Small intestine (tissue), 7 donors: ENCODE measurements at regions not wholly inside any gene's neighbourhood (a gene's known extent, or its start where the extent isn't known, plus 50 kb on each side); places are given as distances from the start of the nearest gene placed in this dataset.

Experiments
- DNase-seq, 2 donors: peaks; one replicate each; pipeline versions ENCODE4 v3.0.0 to v3.0.0-alpha.2; 2013
- FAIRE-seq: peaks from 2 replicates; lab custom pipeline; 2012; peaks lifted over from hg19 to GRCh38; lab: Jason Lieb, UNC
- H3K27ac ChIP-seq, 3 donors: one replicate each; pipeline ENCODE4 v1.5.1; 2013; ENCODE audit warnings: low read length in 2 of 3, mild to moderate bottlenecking in 2 of 3, control low read depth in 1 of 3, inconsistent platforms in 1 of 3, low read depth in 1 of 3, moderate library complexity in 1 of 3
- H3K27me3 ChIP-seq, 3 donors: one replicate each; pipeline ENCODE4 v1.6.1; 2013; ENCODE audit warnings: low read length in 3 of 3, inconsistent platforms in 1 of 3; ENCODE audit not compliant: control insufficient read depth in 3 of 3, insufficient read depth in 3 of 3
- H3K36me3 ChIP-seq, 3 donors: one replicate each; pipeline ENCODE4 v1.6.1; 2013; ENCODE audit warnings: low read length in 3 of 3, inconsistent platforms in 1 of 3, low read depth in 1 of 3, mild to moderate bottlenecking in 1 of 3, moderate library complexity in 1 of 3; ENCODE audit not compliant: control insufficient read depth in 3 of 3, insufficient read depth in 2 of 3
- H3K4me1 ChIP-seq, 3 donors: one replicate each; pipeline ENCODE4 v1.6.1; 2013; ENCODE audit warnings: low read length in 2 of 3, inconsistent platforms in 1 of 3, low read depth in 1 of 3, mild to moderate bottlenecking in 1 of 3, moderate library complexity in 1 of 3; ENCODE audit not compliant: control insufficient read depth in 3 of 3, insufficient read depth in 2 of 3
- H3K4me3 ChIP-seq, 3 donors: one replicate each; pipeline ENCODE4 v1.5.1; 2013; ENCODE audit warnings: low read length in 3 of 3, control low read depth in 1 of 3, inconsistent platforms in 1 of 3, low read depth in 1 of 3, mild to moderate bottlenecking in 1 of 3, moderate library complexity in 1 of 3
- H3K9me3 ChIP-seq, 2 donors: one replicate each; pipeline ENCODE4 v1.6.1; 2013; ENCODE audit warnings: low read depth in 1 of 2, low read length in 1 of 2; ENCODE audit not compliant: control insufficient read depth in 2 of 2, insufficient read depth in 1 of 2
- WGBS, 3 donors: extraction: QIAGEN DNeasy Blood & Tissue Kit; methylation state at CpG; one replicate each; pipeline ENCODE4 v1.1.7; 2013; 5-methylcytosine and 5-hydroxymethylcytosine counted together
- donor health status: healthy with polysubstance abuse.
- donor health status: control.
- donor health status: control.
- donor health status: Bipolar disorder and iron deficiency.
- donor health status: healthy.

DNA sequence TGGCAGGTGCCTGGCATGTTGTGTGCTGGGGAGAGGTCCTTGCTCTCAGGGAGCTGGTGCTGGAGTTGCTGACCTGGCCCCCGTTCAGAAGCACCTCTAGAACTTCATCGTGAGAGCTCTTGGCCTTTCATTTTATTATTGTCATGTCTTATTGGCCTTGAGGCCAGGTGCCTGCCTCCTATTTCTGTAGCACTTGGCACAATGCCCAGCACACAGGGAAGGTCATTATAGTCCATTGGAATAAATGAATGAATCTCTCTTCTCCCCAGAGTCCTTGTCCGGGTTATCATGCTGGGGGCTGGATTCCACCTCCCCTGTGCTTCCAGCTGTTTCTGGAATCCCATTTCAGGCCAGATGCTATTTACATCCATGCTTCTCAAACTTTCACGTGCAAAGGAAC is 169.2 kb downstream of the HAPSTR1 start:
- no peaks in the 10 kb centered on the region for H3K4me1 ChIP-seq
- FAIRE-seq = no peak
- no peak overlapping the region for H3K27ac ChIP-seq
- WGBS, 3 donors = 27 to 32% (median 27%) methylated on average over 3 to 4 of the region's 4 CpGs
- DNase-seq = peak in 1 of 2 donors; percentile 37
- no peaks in the 10 kb centered on the region for H3K9me3 ChIP-seq
- no peaks in the 10 kb centered on the region for H3K27me3 ChIP-seq
- H3K4me3 ChIP-seq = no peak overlapping the region
- no peaks in the 10 kb centered on the region for H3K36me3 ChIP-seq

DNA sequence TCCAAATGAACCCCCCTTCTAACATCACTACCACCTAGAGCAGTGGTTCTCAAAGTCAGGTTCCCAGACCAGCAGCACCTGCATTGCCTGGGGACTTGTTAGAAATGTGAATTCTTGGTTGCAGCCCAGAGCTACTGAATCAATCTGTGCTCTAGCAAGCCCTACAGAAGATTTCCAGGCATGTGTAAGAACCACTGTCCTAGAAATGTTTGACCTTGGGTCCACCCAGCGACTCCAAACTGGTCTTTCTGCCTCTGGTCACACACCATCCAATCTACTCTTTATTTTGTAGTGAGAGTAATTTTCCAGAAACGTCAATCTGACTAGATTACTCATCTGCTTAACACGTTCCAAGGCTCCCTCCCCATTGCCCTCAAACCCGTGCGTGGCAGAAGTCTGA is 169.9 kb downstream of the HAPSTR1 start:
- Histone ChIP-seq H3K36me3 (no peaks in the 10 kb centered on the region), H3K27me3 (no peaks in the 10 kb centered on the region), H3K4me3 (no peak overlapping the region), H3K4me1 (no peaks in the 10 kb centered on the region), H3K9me3 (peaks cover 0 to 2% of the 10 kb centered on the region in 2 donors), H3K27ac (no peak overlapping the region)
- FAIRE-seq = no peak
- 71 to 80% (median 80%) methylated on average over 5 of the region's 5 CpGs for WGBS, 3 donors
- no peak for DNase-seq

DNA sequence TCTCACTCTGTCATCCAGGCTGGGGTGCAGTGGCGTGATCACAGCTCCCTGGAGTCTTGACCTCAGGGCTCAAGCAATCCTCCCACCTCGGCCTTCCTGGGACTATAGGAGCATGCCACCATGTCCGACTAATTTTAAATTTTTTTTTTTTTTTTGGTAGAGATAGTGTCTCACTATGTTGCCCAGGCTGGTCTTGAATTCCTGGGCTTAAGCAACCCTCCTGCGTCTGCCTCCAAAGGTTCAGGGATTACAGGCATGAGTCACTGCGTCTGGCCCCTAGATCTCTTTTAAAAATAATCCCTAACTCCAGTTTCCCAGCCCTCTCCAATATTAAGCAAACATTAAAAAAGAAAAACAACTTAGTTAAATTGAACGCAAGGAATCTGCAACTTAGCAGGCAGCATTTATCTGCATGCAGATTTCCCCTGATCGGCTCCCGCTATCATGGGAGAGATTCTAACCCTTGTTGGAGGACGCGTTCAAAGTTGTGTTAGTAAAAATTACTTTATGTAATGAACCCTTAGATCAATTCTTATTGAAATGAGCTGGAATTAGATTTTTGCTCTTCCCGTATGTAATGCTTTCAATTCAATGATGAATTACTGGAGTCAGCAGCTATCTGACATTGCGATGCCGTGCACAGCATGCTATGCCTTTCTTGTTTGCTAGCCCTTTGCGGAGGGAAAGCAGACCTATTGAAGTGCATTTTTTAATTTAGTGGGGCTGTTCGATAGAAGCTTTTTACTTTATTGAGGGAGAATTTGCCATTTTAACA is 171.7 kb downstream of the HAPSTR1 start:
- WGBS, 3 donors = 84 to 92% (median 89%) methylated on average over 15 of the region's 15 CpGs
- no peak for FAIRE-seq

DNA sequence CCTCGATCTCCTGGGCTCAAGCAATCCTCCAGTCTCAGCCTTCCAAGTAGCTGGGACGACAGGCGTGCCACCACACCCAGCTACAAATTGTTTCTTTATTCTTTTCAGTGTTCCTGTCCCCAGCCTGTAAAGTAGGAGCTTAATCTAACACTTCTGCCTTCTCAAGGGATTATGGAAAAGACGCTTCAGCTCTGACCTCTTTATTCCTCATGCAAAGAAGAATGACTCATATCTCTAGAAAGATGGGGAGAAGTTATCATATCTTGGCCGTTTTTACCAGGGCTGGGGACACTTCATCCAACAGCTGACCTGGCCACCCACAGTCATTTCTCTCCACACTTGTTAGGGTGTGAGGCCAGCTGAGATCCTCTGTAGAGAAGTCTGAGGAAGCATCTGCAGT is 172.6 kb downstream of the HAPSTR1 start:
- FAIRE-seq = no peak
- Histone ChIP-seq H3K27me3 (no peaks in the 10 kb centered on the region), H3K4me1 (no peaks in the 10 kb centered on the region), H3K4me3 (no peak overlapping the region), H3K9me3 (peaks cover 0 to 2% of the 10 kb centered on the region in 2 donors), H3K36me3 (no peaks in the 10 kb centered on the region), H3K27ac (no peak overlapping the region)
- no peak for DNase-seq
- 38 to 47% (median 47%) methylated on average over 5 of the region's 5 CpGs for WGBS, 3 donors

More for the DNA sequence above, 171.7 kb downstream of the HAPSTR1 start:
- Histone ChIP-seq H3K27me3 (no peaks in the 10 kb centered on the region), H3K4me1 (no peaks in the 10 kb centered on the region), H3K9me3 (peaks cover 0 to 2% of the 10 kb centered on the region in 2 donors), H3K27ac (no peak overlapping the region), H3K36me3 (no peaks in the 10 kb centered on the region), H3K4me3 (no peak overlapping the region)
- no peak for DNase-seq

DNA sequence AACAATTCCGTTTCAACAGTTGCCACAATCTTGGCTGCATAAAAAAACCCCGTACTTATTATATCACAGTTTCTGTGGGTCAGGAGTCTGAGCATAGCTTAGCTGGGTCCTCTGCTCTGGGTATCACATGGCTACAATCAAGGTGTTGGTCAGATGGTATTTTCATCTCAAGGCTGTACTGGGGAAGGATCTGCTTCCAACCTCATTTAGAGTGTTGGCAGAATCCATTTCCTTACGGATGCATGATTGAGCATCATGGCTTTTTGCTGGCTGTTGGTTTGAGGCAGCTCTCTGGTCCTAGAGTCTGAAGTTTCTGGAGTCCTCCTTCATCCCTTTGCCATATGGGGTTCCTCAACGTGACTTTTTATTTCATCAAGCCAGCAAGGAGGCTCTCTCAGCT is 177.0 kb downstream of the HAPSTR1 start:
- DNase-seq (no peak), FAIRE-seq (no peak)
- H3K27ac ChIP-seq = no peak overlapping the region
- peaks cover 0 to 2% of the 10 kb centered on the region in 2 donors for H3K9me3 ChIP-seq
- H3K27me3 ChIP-seq = no peaks in the 10 kb centered on the region
- H3K4me3 ChIP-seq = no peak overlapping the region
- H3K36me3 ChIP-seq = no peaks in the 10 kb centered on the region
- WGBS, 3 donors = 69 to 74% (median 71%) methylated on average over 4 of the region's 4 CpGs
- no peaks in the 10 kb centered on the region for H3K4me1 ChIP-seq

DNA sequence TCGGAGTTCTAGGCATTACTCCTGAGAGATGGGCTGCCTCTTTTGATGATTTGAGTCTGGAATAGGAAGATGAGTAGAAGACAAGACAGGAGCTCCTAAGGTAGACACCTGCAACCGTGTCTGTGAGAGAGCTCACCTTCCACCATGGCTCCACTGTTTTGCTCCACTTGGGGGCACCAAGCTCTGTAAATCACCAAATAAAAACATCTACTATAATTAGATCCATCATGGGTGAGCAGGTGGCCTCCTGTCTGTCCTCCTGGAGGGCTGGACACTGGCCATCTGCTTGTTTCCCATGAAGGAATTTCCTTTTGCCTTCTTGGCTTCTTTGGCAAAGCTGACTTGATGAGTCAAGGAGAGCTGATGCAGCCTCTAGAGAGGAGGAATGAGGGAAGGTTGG is 179.0 kb downstream of the HAPSTR1 start:
- no peak for FAIRE-seq
- 59 to 82% (median 77%) methylated on average over 2 of the region's 2 CpGs for WGBS, 3 donors

DNA sequence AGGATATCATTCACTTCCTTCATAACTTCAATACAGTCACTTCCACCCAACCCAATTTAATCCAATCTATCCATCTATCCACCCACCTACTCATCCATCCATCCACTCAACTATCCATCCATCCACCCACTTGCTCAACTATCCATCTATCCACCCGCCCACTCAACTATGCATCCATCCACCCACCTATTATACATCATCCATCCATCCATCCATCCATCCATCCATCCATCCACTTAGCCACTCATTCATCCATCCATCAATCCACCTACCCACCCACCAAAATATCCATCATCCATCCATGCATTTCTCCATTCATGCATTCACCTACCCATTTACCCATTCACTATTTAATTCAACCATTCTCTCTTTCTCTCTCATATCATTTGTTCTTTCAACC is 179.5 kb downstream of the HAPSTR1 start:
- no peaks in the 10 kb centered on the region for H3K4me1 ChIP-seq
- peaks cover 0 to 2% of the 10 kb centered on the region in 2 donors for H3K9me3 ChIP-seq
- DNase-seq = no peak
- 88 to 90% (median 88%) methylated on average over 1 of the region's 1 CpG for WGBS, 3 donors
- no peak overlapping the region for H3K4me3 ChIP-seq
- no peaks in the 10 kb centered on the region for H3K36me3 ChIP-seq
- H3K27me3 ChIP-seq = no peaks in the 10 kb centered on the region
- FAIRE-seq = no peak
- H3K27ac ChIP-seq = no peak overlapping the region

More for the DNA sequence above, 179.0 kb downstream of the HAPSTR1 start:
- no peak overlapping the region for H3K27ac ChIP-seq
- H3K9me3 ChIP-seq = peaks cover 0 to 2% of the 10 kb centered on the region in 2 donors
- H3K36me3 ChIP-seq = no peaks in the 10 kb centered on the region
- no peaks in the 10 kb centered on the region for H3K27me3 ChIP-seq
- no peak overlapping the region for H3K4me3 ChIP-seq
- no peaks in the 10 kb centered on the region for H3K4me1 ChIP-seq
- no peak for DNase-seq

DNA sequence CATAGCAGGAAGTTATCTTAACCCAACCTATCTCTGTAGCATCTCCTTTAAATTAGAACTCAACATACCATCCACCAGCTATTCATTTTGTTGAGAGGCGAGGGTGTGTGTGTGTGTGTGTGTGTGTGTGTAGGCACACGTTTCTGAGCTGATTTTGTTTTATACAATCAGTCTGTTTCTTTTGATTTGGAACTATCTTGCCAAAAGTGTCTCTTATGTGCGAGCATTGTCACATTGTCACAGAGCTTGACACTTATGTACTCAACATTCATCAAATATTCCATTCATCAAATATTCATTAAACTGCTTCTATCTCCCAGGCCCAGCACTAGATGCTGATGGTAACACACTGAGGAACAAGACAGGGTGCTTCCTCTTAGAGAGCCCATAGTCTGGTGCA is 180.4 kb downstream of the HAPSTR1 start:
- Histone ChIP-seq H3K9me3 (no peaks in the 10 kb centered on the region), H3K27ac (no peak overlapping the region), H3K36me3 (no peaks in the 10 kb centered on the region), H3K4me1 (no peaks in the 10 kb centered on the region), H3K4me3 (no peak overlapping the region), H3K27me3 (no peaks in the 10 kb centered on the region)
- FAIRE-seq (no peak), DNase-seq (no peak)
- 70 to 85% (median 84%) methylated on average over 3 of the region's 3 CpGs for WGBS, 3 donors
